Activated CD4-positive, alpha-beta memory T cell treated with anti-CD3 and anti-CD28 coated beads for 36 hours (primary cell): ENCODE measurements at regions not wholly inside any gene's neighbourhood (a gene's known extent, or its start where the extent isn't known, plus 50 kb on each side); places are given as distances from the start of the nearest gene placed in this dataset. TPM values are rescaled to one million over a fixed set of nuclear protein-coding genes. Genes with fewer than 3 reads are reported as not detected.

Source experiments
- microRNA-seq: library from miRNA; unstranded; fragments of <30 nt; microRNA quantifications from one replicate; pipeline ENCODE4 v1.2.0, GENCODE V29; 2022; ENCODE audit warnings: borderline number of aligned reads, borderline microRNAs expressed, borderline replicate concordance

Small RNAs in the stretch of these regions (microRNA-seq; reads per million reads assigned to microRNA genes)
- not detected for gene MIR1299
